Muscle of back (tissue), 3 donors: ENCODE measurements at regions not wholly inside any gene's neighbourhood (a gene's known extent, or its start where the extent isn't known, plus 50 kb on each side); places are given as distances from the start of the nearest gene placed in this dataset.

Experiments
- DNase-seq, 3 donors: peaks; one replicate each; pipeline versions ENCODE4 v3.0.0 to v3.0.0-alpha.2; 2013

DNA sequence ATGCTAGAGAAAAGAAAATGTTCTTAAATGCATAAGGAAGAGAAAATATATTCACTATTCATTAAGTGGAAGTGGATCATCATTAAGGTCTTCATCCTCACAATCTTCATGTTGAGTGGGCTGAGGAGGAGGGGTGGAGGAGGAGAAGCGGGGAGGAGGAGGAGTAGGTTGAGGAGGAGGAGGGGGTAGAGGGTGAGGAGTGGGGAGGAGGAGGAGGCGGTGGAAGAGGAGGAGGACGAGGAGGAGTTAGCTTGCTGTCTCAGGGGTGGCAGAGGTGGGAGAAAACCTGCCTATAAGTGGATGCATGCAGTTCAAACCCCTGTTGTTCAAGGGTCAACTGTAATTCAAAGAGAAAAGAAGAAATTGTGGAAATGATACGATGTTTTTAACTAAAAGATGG lies 71.6 kb downstream of the MYEOV start:
- no peak for DNase-seq

DNA sequence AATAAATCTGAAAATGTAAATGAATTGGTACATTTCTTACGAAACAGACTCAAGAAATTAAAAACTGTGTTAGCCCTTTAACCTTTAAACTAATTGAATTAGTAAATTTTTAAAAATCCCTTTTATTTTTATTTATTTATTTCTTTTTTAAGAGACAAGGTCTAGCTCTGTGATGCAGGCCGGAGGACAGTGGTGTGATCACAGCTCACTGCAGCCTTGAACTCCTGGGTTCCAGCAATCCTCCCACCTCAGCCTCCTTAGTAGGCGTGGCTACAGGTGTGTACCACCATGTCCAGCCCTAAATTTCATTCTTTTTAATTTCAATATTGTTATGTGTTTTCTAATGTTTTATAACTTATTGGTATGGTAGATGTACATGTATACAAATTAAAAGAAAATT lies 72.6 kb downstream of the MYEOV start:
- DNase-seq, result no peak

DNA sequence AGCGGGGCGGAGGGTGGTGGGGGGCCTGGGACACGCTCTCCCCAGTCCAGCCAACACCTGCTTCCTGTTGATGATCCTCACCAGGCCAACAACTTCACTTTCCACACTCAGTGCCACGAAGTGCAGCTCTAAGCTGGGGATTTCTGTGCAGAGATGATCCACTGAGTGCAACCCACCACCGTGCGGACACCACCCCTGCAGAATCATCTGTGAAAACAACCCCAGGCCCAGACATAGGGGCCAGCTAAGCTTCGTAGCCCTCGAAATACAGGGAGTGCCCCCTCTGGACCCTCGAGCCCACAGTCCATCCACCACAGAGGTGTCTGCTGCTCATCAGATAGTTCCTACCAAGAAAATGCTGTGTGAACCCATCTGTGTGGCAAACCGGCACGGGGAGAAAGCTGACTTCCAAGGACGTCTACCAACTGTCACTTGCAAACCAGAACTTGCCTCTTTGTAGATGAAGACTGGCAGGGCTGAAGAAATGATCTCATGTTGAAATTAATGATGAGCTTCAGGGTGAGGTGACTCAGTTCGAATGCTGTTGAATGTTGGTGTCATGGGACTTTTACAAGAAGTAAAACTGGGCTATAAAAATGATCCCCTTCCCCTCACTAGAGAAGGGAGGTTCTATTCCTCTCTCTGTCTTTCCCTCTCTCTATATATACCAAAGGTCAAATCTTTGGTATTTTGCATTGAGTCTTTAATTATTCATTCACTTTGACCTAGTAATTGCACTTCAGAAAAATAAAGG lies 73.4 kb downstream of the MYEOV start:
- no peak for DNase-seq

DNA sequence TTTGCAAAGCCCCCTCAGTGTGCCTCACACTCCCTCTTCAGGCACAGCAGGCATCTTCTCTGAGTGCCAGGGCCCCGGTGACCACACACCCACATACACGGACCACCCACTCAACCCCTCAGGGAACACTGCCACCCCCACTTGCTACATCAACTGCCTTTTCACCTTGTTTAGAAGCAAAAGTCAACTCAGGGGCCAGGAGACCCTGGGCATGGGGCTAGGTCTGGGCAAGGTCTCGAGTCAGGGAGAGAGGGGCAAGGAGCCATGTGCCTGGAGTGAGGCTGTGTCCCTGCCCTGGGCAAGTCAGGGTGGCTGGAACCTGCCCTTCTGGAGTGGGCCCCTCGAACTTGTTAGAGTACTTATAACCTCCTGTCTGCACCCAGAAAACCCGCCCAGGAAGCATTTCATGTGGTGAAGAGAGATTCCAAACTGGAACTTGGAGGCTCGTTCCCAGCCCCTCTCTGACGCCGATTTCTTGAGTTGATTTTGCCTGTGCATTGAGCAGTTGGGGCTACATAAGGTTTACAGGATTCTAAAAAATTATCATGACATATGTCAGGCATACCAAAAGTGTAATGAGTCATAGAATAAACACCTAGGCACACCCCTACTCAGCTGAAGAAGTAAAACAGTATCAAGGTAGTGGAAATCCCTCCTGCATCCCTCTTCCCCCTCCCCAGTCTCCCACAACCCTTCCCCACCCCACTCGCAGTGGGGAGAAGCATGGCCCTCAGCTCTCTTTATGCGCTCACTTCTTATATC lies 74.3 kb downstream of the MYEOV start:
- DNase-seq, result no peak

DNA sequence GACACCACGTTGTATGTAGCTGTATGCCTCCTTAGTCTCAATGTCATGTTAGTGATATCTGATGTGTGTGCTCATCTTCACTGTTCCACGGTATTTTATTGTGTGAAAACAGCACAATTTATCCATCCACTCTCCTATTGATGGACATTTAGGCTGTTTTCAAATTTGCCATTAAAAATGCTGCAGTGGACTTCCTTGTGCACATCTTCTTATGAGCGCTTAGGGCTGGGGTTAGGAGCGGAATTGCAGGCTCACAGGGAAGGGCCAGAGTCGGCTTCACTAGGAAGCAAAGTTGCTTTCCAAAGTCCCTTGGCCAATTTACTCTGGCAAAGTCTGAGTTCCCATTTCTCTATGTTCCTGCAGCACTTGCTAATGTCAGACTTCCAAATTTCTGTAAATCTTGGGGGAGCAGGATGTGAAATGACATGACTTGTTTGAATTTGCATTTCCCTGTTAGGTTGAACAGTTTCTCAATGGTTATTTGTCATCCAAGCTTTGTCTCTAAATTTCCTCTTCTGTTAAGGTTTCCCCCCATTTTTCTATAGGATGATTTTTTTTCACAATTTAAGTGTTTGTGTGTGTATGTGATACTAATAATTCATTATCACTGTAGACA lies 75.4 kb downstream of the MYEOV start:
- DNase-seq, result no peak

DNA sequence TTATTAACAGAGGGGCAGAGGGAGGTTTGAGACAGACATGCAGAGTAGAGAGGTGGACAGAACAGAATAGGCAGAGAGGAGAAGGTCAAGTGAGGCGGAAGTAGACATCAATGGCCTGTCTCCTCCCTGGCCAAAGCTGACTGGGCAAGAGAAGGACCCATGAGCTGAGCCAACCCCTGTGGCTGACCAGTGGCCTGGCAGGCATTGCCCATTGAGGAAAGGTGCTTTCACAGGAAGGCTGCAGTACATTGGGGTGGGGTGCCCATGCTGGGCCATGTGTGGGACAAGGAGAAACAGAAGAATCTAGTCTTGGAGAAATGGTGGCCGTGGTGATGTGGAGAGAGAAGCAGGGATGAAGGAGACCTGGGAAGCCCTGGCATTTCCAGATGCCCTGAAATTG lies 76.0 kb downstream of the MYEOV start:
- DNase-seq, result no peak

DNA sequence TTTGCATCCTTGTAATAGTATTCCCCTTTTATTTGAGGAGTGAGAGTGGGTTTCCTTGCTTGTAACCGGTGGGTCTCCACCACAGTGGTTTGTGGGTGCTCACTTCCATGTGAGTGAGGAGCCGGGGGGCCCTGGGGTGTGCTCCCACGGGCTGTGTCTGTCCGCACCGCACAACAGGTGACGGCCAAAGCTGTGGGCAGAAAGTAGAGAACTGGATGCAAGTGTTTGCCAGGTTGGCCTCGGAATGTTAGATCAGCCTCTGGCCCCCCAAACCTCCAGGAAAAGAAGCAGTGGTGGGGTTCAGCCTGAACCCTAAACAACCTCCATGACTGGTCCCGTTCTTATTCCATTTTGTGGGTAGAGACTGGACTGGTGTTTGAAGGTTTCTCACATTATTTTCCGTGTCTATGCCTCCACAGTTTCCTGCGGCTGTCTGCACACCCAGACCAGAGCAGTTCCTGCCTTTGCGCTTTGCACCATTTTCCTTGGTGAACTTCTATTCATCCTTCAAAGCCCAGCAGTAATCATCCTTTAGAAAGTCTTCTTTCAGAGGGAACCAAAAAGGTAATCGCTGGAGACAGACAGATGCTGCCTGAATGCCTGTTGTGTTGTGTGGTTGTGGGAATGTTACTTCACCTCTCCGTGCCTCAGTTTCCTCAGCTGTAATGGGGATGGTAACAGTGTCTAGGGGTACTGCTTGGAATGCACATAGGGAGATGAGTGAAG lies 77.2 kb downstream of the MYEOV start:
- DNase-seq, result no peak

DNA sequence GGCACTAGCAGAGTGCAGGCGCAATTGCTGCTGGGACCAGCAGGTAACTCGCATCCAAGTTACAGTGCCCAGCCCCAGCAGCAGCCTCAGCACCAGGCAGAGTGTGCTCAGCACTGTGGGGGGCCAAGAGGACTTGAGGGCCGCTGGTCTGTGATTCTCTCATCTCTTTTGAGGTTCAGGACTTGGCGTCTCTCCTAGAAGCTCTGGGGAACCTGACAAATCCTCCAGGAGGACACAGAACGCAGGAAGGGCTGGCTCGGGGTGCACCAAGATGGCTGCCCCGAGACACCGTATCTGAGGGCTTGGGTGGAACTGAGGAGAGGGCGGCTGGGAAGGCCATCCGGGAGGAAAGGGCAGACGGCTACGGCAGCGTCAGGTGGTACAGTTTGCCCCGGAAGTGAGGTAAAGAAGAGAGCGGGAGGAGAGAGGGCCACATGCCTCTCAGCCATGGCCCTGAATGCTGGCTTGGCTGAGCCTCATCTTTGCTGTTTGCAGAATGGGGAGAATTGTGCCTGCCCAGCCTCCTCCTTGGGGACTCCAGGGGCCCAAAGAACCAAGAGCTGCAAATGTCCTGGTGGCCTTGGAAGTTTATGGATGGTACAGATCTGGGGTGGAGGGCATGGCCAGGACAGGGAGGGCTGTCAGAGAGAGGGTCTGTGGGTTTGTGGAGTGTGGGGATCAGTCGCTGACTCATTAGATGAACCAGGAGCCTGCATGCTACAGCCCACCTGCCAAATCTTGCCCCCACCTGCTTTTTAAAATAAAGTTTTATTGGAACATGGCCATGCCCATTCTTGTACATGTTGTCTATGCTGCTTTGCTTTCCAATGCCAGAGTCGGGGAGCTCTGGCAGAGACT lies 78.0 kb downstream of the MYEOV start:
- no peak for DNase-seq

DNA sequence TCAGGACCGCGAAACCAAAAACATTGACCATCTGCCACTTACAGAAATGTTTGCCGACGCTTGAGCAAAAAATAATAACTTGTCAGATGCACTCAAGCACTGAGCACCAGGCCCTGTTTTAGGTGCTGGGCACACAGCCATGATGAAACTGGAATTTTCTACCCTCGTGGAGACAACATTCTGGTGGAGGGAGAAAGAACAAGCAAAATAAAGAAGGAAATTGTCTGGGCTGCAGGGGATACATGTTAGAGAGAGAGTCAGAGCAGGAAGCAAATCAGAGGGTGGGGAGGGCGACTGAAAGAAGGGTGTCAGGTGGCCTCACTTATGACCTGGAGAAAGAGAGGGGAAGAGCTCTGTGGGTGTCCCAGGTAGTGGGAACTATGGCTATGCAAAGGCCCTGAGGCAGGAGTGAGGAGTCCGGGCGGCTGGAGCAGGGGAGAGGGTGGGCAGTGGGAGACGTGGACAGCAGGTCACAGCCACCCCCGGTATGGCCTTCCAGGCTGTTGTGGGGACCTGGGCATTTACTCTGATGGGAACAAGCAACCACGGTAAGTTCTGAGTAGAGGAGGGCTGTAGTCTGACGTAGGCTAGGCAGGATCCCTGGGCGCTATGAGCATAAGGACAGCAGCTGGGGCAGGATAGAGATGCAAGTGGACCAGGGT lies 78.8 kb downstream of the MYEOV start:
- no peak for DNase-seq

DNA sequence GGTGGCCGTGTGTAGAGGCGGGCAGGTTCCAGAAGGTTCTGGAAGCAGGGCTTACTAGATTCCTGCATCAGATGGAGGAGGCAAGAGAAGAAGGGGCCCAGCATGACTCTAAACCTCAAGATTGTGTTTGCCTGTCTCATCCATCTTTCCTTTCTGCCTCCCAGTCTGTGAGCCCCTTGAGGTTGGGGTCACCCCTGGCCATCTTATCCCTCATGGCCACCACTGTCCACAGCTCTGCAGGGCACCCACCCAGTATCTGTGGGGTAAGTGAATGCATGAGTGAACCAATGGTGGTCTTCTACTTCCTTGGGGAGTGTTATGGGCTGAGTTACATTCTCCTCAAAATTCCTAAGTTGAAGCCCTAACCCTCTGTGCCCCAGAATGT lies 79.3 kb downstream of the MYEOV start:
- no peak for DNase-seq

DNA sequence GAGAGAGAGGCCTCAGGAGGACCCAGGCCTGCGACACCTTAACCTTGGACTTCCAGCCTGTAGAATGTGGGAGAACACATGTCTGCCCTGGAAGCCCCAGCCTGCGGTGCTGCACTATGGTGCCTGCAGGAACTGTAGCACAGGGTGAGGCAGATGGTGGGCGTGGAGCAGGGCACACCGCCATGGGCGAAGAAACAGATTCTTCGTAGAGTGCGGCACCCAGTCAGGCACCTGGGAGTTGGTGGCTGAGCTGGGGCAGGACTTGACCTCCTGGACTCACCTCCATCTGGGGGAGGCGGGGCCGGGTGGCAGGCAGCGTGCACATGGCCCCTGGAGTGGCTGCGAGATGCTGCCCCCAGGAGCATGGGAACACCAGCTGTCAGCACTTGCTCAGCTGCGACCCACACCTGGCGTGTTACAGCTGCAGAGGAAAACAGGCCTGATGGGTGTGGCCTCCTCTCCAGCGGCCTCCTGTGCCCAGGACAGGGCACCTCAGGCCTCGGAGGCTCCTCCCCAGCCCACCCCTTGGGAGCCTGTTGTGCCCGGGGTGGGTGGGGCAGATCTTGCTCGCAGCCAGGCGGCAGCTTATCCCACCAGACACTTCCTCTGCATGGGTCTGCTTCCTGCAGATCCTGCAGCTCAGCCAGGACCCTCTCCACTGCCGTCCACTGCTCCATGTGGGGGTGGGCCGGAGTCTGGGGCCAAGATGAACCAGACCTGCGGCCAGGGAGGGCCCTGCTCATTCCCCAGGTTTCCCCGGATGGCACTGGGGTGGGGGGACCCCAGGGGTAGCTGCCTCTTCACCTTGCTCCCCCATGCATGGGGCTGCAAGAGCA lies 80.4 kb downstream of the MYEOV start:
- DNase-seq, result peak in 1 of 3 donors; percentile 65

DNA sequence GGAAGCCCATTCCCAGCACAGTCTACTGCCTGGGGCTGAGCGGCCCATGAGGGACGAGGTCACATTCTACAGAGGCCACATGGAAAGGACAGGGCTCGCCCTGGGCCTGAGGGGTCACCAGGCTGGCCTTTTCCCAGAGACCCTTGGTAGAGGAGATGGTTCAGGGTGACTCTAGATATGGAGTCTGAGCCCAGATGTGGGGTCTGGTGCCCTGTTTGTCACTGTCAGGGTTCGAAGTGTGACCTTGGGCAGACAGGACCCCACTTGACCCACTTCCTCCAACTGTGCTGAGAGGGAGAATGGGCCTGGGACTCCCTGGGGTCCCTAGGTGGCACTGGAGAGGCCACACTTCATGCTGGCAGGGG lies 81.0 kb downstream of the MYEOV start:
- DNase-seq, result no peak

DNA sequence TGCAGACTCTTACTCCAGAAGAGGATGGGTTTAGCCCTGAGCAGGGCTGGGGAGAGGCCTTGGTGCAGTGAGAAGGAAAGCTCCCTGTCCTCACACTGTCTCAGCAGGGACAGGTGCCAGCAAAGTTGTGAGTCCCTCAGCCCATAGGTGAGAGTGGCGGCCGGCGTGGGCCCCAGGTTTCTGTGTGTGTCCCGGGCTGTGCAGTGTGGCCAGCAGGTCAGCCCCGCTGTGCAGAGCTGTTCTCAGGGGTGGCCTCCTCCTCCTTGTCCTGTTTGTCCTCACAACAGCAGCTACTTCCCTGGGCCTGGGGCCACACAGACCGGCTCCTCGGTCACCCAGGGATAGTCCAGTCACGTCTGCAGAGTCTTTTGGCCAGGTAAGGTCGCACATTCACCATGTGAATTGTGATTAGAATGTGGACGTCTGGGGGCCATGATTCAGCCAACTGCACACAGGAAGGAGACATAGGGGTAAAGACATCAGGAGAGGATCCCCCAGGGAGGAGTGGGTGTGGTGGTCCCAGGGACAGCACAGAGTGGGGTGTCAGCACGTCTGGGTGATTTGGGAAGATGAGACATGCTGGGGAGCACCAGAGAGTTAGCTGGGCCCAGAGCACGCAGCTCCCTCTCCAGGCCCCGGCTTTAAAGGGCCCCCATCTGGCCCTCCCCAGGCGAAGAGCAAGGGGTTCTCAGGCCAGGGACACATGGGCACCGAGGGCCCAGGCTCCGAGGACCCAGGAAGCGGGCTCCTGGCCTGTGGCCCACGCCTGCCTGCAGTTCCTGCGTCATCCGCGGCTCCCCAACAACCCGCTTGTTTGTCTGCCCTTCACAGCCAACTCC lies 81.6 kb downstream of the MYEOV start:
- DNase-seq, result no peak

DNA sequence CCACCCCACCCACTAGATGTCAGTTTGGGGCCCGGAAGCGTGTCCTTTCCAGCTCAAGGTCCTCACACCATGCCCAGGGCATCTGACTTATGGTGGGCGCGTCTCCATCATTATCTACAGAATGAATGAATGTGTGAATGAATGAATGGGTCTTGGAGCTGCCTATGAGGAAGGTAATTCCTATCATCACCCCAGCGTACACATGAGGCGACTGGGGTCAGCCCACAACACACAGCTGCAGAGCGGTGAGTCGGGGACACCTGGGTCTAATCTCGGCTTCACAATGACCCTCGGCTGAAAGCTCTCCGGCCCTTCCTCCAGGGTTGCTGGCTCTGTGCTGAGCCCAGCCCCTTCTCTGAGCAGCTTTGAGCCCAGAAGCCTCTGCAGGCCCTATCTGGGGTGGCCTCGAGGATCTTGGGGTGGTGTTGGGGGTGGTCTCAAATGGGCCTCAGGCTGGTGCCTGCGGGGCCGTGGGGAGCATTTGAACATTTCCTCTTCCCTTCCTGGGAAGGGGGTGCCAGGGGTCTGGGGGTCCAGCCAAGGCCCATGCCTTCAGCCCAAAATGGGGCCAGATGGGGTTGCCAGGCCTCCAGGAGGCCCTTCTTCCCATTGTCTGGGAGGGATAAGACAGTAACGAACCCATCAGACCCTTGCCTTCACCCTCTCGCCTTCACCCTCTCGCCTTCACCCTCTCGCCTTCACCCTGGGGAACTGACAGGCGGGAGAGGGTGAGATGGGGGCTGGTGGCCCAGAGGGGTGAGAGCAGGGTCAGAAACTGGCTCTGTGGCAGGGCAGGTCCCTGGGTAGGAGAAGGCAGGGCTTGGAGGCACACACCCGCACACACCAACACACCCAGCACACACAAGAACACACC lies 82.4 kb downstream of the MYEOV start:
- no peak for DNase-seq

DNA sequence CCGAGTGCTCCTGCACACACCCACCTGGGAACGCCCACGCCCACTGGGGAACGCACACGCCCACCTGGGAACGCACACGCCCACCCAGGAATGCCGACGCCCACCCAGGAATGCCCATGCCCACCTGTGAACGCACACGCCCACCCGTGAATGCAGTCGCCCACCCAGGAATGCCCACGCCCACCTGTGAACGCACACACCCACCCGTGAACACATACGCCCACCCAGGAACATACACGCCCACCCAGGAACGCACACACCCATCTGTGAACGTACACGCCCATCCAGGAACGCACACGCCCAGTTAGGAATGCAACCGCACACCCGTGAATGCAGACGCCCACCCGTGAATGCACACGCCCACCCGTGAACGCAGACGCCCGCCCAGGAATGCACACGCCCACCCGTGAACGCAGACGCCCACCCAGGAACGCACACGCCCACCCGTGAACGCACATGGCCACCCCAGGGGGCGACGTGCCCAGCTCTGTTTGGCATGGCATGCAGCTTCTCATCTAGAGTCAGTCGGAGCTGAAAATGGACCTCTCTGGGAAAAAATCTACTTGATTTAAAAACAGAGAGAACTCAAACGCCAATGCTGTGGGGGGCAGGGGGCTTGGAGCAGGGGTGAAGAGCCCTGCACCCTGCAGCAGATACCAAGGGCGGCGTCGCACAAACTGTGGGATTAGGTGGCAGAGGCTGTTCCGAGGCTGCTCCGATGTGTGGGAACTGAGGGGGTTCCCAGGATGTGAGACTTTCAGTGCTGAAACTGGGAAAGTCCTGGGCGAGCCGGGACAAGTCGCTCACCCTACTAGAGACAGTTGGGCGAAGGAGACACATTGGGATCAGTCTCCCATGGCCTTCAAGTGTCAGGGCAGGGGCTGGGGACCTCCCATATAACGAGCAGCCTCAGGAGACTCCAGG lies 83.3 kb downstream of the MYEOV start:
- no peak for DNase-seq

DNA sequence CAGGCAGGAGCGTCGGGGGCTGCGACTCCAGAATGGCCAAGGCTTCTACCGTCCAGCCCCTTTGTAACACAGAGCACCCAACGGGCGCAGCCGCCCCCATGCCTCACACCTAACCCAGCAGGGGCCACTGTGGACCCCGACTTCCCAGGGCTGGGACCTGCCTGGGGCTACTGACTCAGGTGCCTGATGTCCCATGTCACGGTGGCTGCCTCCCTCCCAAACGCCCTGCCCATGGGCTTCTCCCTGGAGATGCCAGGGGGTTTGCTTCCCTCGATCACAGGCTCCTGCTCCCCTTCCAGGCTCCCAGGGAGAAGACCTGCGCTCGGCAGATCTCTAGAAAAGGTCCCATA lies 84.0 kb downstream of the MYEOV start:
- DNase-seq, result no peak
